Right atrium auricular region (tissue), 2 donors: ENCODE measurements at regions not wholly inside any gene's neighbourhood (a gene's known extent, or its start where the extent isn't known, plus 50 kb on each side); places are given as distances from the start of the nearest gene placed in this dataset.

Experiments
- DNase-seq: peaks from one replicate; pipeline ENCODE4 v3.0.0-alpha.2; 2019; ENCODE audit warnings: low spot score
- H3K27ac ChIP-seq, 2 donors: fragments of 200-600 bp; sonication (generic); 1 replicate in 1 of 2; 2 replicates in 1 of 2; pipeline ENCODE4 v1.5.1; 2016 to 2019
- H3K27me3 ChIP-seq, 2 donors: fragments of 200-600 bp; sonication (generic); one replicate each; pipeline versions ENCODE4 v1.5.1 to v1.6.0; 2017 to 2019
- H3K36me3 ChIP-seq: fragments of 200-600 bp; sonication (generic); one replicate; pipeline ENCODE4 v1.5.1; 2016
- H3K4me1 ChIP-seq, 2 donors: fragments of 200-600 bp; sonication (generic); one replicate each; pipeline versions ENCODE4 v1.5.1 to v1.6.0; 2017 to 2019
- H3K4me3 ChIP-seq, 2 donors: fragments of 200-600 bp; sonication (generic); 1 replicate in 1 of 2; 2 replicates in 1 of 2; pipeline ENCODE4 v1.5.1; 2017 to 2019; ENCODE audit warnings: mild to moderate bottlenecking in 1 of 2, moderate library complexity in 1 of 2
- H3K9me3 ChIP-seq, 2 donors: fragments of 200-600 bp; sonication (generic); one replicate each; pipeline ENCODE4 v1.5.1; 2019
- TF ChIP-seq, protein P1 (sequence below), 2 donors: fragments of 200-600 bp; sonication (generic); IDR thresholded peaks; one replicate each; pipeline ENCODE4 v1.5.1; 2019; ENCODE audit warnings: antibody characterized with exemption in 2 of 2

DNA sequence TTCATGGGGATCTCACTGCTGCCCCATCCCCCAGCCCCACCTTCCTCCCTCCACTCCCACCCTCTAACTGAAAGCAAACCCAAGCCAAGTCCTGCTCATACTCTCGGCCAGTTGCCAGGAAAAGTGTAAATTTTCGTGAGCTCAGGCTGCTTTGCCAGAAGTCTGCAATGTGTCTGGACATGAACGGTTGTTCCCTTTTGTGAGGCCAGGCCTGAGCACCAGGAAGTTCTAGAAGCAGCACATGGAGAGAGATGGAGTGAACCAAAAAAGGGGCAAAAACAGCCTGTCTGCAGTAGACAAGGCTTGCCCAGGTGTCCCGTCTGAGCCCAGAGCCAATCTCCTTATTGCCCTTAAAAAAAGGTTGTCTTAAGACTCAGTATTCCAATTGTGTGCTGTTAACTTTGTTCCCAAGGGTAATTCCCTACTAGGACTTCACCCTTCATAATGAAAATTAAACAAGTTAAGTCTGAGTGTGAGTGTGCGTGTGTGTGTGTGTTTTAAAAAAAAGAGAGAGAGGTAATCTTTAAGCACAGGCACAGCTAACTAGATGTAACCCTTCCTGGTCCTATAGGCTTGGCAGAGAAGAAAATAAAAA, 247.1 kb downstream of the BCL11A start:
- Histone ChIP-seq H3K27me3 (no peaks in the 10 kb centered on the region), H3K4me3 (no peak overlapping the region), H3K4me1 (peaks cover 0 to 3% of the 10 kb centered on the region in 2 donors), H3K27ac (no peak overlapping the region), H3K36me3 (no peaks in the 10 kb centered on the region), H3K9me3 (no peaks in the 10 kb centered on the region)
- no peak for DNase-seq
- TF ChIP-seq, protein P1, sequence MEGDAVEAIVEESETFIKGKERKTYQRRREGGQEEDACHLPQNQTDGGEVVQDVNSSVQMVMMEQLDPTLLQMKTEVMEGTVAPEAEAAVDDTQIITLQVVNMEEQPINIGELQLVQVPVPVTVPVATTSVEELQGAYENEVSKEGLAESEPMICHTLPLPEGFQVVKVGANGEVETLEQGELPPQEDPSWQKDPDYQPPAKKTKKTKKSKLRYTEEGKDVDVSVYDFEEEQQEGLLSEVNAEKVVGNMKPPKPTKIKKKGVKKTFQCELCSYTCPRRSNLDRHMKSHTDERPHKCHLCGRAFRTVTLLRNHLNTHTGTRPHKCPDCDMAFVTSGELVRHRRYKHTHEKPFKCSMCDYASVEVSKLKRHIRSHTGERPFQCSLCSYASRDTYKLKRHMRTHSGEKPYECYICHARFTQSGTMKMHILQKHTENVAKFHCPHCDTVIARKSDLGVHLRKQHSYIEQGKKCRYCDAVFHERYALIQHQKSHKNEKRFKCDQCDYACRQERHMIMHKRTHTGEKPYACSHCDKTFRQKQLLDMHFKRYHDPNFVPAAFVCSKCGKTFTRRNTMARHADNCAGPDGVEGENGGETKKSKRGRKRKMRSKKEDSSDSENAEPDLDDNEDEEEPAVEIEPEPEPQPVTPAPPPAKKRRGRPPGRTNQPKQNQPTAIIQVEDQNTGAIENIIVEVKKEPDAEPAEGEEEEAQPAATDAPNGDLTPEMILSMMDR (IDR thresholded peaks at IDR 0.05): no peak

DNA sequence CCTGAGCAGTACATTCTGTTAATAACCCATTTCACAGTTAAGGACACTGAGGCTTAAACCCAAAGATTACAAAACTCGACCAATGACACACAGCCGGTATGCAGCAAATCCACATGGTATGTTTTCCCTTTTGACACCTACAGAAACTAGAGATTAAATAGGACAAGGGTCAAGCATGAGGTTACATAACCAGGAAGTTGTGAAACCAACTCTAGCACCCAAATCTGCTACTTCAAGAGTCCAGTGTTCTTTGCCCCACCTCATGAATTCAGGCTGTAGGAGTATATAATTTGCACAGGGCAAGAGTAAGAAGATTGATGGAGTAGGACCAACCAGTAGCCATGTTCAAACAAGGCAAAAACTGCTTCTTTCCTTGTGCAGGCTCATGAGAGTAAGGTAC, 249.8 kb downstream of the BCL11A start:
- no peaks in the 10 kb centered on the region for H3K9me3 ChIP-seq
- no peaks in the 10 kb centered on the region for H3K27me3 ChIP-seq
- DNase-seq: no peak
- TF ChIP-seq, protein P1 (IDR thresholded peaks at IDR 0.05): no peak
- H3K27ac ChIP-seq: no peak overlapping the region
- H3K36me3 ChIP-seq: no peaks in the 10 kb centered on the region
- H3K4me1 ChIP-seq: peaks cover 0 to 3% of the 10 kb centered on the region in 2 donors
- H3K4me3 ChIP-seq: no peak overlapping the region

DNA sequence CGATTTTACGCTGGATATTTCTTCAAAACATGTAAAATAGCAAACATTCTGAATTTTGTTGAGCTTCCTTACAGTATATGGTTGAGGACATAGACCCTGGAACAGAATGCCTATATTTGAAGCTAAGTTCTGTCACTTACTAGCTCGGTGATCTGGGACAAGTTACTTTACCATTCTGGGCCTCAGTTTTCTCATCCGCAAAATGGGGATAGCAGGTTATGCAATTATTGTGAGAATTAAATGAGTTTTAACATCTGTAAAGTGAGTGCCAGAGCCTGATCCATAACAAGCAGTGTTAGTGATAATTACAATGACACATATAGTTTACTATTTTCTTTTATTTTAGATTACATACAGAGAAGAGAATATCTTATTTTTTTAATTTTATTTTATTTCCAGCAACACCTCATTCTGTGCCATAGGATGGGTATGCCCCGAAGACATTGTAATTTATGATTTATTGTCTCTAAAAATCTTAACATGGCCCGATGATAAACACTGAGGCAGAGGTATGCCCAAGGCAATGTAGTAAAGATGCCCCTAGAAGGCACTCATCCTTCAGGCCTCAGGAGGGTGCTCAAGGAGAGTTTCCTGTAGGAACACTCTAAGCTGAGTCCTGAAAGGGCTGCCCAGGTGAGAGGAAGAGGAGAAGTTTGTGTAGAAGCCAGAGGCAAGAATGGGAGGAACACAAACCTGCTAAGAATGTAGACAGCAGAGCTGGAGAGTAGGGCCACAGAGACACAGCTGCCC, 250.9 kb downstream of the BCL11A start:
- H3K36me3 ChIP-seq: no peaks in the 10 kb centered on the region
- no peak for DNase-seq
- no peaks in the 10 kb centered on the region for H3K27me3 ChIP-seq
- no peak overlapping the region for H3K27ac ChIP-seq
- H3K4me1 ChIP-seq: peaks cover 0 to 3% of the 10 kb centered on the region in 2 donors
- TF ChIP-seq, protein P1 (IDR thresholded peaks at IDR 0.05): no peak
- no peaks in the 10 kb centered on the region for H3K9me3 ChIP-seq
- no peak overlapping the region for H3K4me3 ChIP-seq

DNA sequence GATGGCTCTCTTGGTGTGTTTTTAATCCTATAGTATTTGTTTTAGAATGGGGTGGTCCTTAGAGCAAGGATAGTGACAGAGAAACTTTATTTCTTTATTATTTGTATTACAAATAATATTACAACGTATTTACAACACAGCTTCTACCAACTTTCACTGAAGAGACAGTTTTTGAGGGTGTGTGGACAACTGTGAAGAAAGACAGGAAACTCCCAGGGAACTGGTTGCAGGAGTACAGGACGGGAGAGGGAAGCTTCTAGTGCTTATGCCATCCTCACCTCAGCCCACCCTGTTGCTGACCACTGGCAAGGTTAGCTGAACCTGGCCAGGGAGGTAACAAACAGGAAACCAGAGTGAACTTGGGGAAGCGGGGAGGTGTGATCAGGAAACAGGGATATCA, 251.7 kb downstream of the BCL11A start:
- no peak for DNase-seq
- no peak overlapping the region for H3K4me3 ChIP-seq
- no peaks in the 10 kb centered on the region for H3K36me3 ChIP-seq
- TF ChIP-seq, protein P1 (IDR thresholded peaks at IDR 0.05): no peak
- peaks cover 0 to 3% of the 10 kb centered on the region in 2 donors for H3K4me1 ChIP-seq
- no peaks in the 10 kb centered on the region for H3K9me3 ChIP-seq
- no peak overlapping the region for H3K27ac ChIP-seq
- no peaks in the 10 kb centered on the region for H3K27me3 ChIP-seq

DNA sequence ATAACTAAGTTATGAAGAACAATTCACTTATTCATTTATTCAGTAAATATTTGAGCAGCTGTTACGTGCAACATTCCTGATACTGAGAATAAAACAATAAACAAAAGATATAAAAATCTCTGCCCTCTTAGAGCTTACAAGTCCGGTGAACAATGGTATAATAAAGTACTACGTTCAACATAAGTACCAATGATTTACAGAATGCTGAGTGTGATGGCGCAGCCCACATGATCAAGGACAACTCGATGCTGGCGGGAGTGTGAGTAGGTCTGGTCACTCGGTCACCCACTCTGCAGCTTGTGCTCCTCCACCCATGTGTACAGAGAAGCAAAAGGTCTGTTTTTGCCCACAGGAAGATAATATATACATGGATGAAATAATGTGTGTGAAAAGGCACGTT, 254.3 kb downstream of the BCL11A start:
- TF ChIP-seq, protein P1 (IDR thresholded peaks at IDR 0.05): no peak

More for the DNA sequence above, 254.3 kb downstream of the BCL11A start:
- no peak overlapping the region for H3K4me3 ChIP-seq
- H3K27me3 ChIP-seq: no peaks in the 10 kb centered on the region
- H3K27ac ChIP-seq: no peak overlapping the region
- no peak for DNase-seq
- H3K9me3 ChIP-seq: no peaks in the 10 kb centered on the region
- no peaks in the 10 kb centered on the region for H3K4me1 ChIP-seq
- H3K36me3 ChIP-seq: no peaks in the 10 kb centered on the region
